GM12878 (cell line): ENCODE measurements at regions not wholly inside any gene's neighbourhood (a gene's known extent, or its start where the extent isn't known, plus 50 kb on each side); places are given as distances from the start of the nearest gene placed in this dataset.

ENCODE experiments used
- ATAC-seq: fragments of 200-7000 bp; cut with Tn5 transposase; 3 replicates; pipeline ENCODE4 v1.9.1; 2020; ENCODE audit warnings: mild to moderate bottlenecking, moderate library complexity
- BruUV-seq: library from RNA; stranded (reverse); fragments of 400-500 nt; replicated peaks from 2 replicates; lab custom pipeline; 2021; lab: Mats Ljungman, UMichigan
- CTCF ChIA-PET: fragments of 300-600 bp; sonication (Branson Sonifier 250); formaldehyde crosslinking; extraction: SDS; loops from one replicate; lab custom pipeline; 2021; ENCODE audit warnings: inconsistent platforms; lab: Yijun Ruan, JAX
- POLR2A ChIA-PET: fragments of 350-600 bp; formaldehyde crosslinking; extraction: SDS; loops from one replicate; lab custom pipeline; 2021; ENCODE audit warnings: inconsistent platforms; lab: Charles Lee
- RAD21 ChIA-PET: fragments of 300-600 bp; sonication (Branson Sonifier 250); formaldehyde crosslinking; loops from one replicate; lab custom pipeline; 2023; ENCODE audit warnings: antibody characterized with exemption; ENCODE audit not compliant: unreplicated experiment; lab: Charles Lee
- SMC1A ChIA-PET: fragments of 300-600 bp; sonication (Branson Sonifier 250); formaldehyde crosslinking; loops from one replicate; lab custom pipeline; 2023; ENCODE audit not compliant: unreplicated experiment, uncharacterized antibody; lab: Charles Lee
- DNase-seq: peaks from one replicate; pipeline ENCODE4 v3.0.0-alpha.2; 2011; ENCODE audit warnings: low read depth, low spot score
- FAIRE-seq: peaks from 3 replicates; lab custom pipeline; 2011; peaks lifted over from hg19 to GRCh38; lab: Jason Lieb, UNC
- H2AFZ ChIP-seq: 2 replicates; pipeline ENCODE4 v1.6.0; 2011; ENCODE audit warnings: low read depth, low read length, control low read depth; ENCODE audit not compliant: control insufficient read depth
- H3K27ac ChIP-seq: 2 replicates; pipeline ENCODE4 v1.5.1; 2011; ENCODE audit warnings: control low read depth; ENCODE audit not compliant: control insufficient read depth, insufficient read depth
- H3K27me3 ChIP-seq, 2 experiments: replicated peaks in 1 of 2; 2 replicates each; pipeline versions ENCODE4 v1.6.0 to v1.6.1; 2011; ENCODE audit warnings: low read length in 1 of 2; ENCODE audit not compliant: control insufficient read depth in 2 of 2, insufficient read depth in 2 of 2
- H3K36me3 ChIP-seq, 2 experiments: 2 replicates each; pipeline ENCODE4 v1.5.1; 2011; ENCODE audit warnings: low read length in 1 of 2; ENCODE audit not compliant: control insufficient read depth in 2 of 2, insufficient read depth in 2 of 2
- H3K4me1 ChIP-seq: 2 replicates; pipeline ENCODE4 v1.6.1; 2011; ENCODE audit warnings: mild to moderate bottlenecking, low read length, moderate library complexity, mixed read lengths; ENCODE audit not compliant: control insufficient read depth, insufficient read depth
- H3K4me2 ChIP-seq: 2 replicates; pipeline ENCODE4 v1.6.0; 2011; ENCODE audit warnings: control low read depth; ENCODE audit not compliant: control insufficient read depth, insufficient read depth
- H3K4me3 ChIP-seq: fragments of 200-600 bp; sonication (generic); 2 replicates; pipeline ENCODE4 v1.5.1; 2016
- H3K79me2 ChIP-seq: 2 replicates; pipeline ENCODE4 v1.6.0; 2011; ENCODE audit warnings: low read length; ENCODE audit not compliant: control insufficient read depth, insufficient read depth
- H3K9ac ChIP-seq: 2 replicates; pipeline ENCODE4 v1.8.0; 2011; ENCODE audit warnings: low read length, control low read depth, mixed read lengths; ENCODE audit not compliant: control insufficient read depth, insufficient read depth
- H3K9me3 ChIP-seq: replicated peaks from 3 replicates; pipeline ENCODE4 v1.5.1; 2011; ENCODE audit warnings: mild to moderate bottlenecking, low read length; ENCODE audit not compliant: control insufficient read depth, insufficient read depth
- H4K20me1 ChIP-seq: 2 replicates; pipeline ENCODE4 v1.6.0; 2011; ENCODE audit not compliant: control insufficient read depth, insufficient read depth
- HDGF ChIP-seq: fragments of 450-650 bp; IDR thresholded peaks from 2 replicates; pipeline ENCODE4 v1.6.1; 2016; ENCODE audit warnings: antibody characterized with exemption
- IKZF1 ChIP-seq: fragments of 450-650 bp; conservative IDR thresholded peaks from 2 replicates; pipeline ENCODE4 v1.6.1; 2017; ENCODE audit warnings: antibody characterized with exemption, mild to moderate bottlenecking
- NR2C1 ChIP-seq: fragments of 450-650 bp; IDR thresholded peaks from 2 replicates; pipeline ENCODE4 v1.6.1; 2017; ENCODE audit warnings: antibody characterized with exemption, mild to moderate bottlenecking, moderate library complexity
- POLR2AphosphoS2 ChIP-seq: IDR thresholded peaks from 2 replicates; pipeline ENCODE4 v1.6.1; 2011; ENCODE audit warnings: low read depth, mild to moderate bottlenecking, low read length, improper control_type of control experiment, moderate library complexity
- RBBP5 ChIP-seq: fragments of 200-600 bp; sonication (generic); conservative IDR thresholded peaks from 2 replicates; pipeline ENCODE4 v1.6.1; 2016
- TCF12 ChIP-seq: IDR thresholded peaks from 2 replicates; pipeline ENCODE4 v1.6.1; 2011; ENCODE audit warnings: low read depth, mild to moderate bottlenecking, low read length
- WRNIP1 ChIP-seq: IDR thresholded peaks from 2 replicates; pipeline ENCODE4 v1.6.1; 2011; ENCODE audit warnings: low read depth, low read length, improper control_type of control experiment, borderline replicate concordance
- ZBTB33 ChIP-seq: fragments of 450-650 bp; IDR thresholded peaks from 2 replicates; pipeline ENCODE4 v1.6.1; 2017; ENCODE audit warnings: mild to moderate bottlenecking
- ZBTB40 ChIP-seq: fragments of 450-650 bp; IDR thresholded peaks from 2 replicates; pipeline ENCODE4 v1.6.1; 2016; ENCODE audit warnings: mild to moderate bottlenecking, moderate library complexity, borderline replicate concordance
- ZNF207 ChIP-seq: fragments of 450-650 bp; IDR thresholded peaks from 2 replicates; pipeline ENCODE4 v1.6.1; 2014; ENCODE audit warnings: antibody characterized with exemption, mild to moderate bottlenecking, borderline replicate concordance
- ZNF217 ChIP-seq: fragments of 450-650 bp; IDR thresholded peaks from 2 replicates; pipeline ENCODE4 v1.6.1; 2017; ENCODE audit warnings: antibody characterized with exemption, mild to moderate bottlenecking
- ZSCAN29 ChIP-seq: fragments of 450-650 bp; IDR thresholded peaks from 2 replicates; pipeline ENCODE4 v1.6.1; 2017; ENCODE audit warnings: mild to moderate bottlenecking, moderate library complexity
- ZZZ3 ChIP-seq: IDR thresholded peaks from 2 replicates; pipeline ENCODE4 v1.6.1; 2011; ENCODE audit warnings: low read depth; ENCODE audit not compliant: control insufficient read depth, insufficient read length
- WGBS: methylation state at CpG from one replicate; pipeline ENCODE4 v1.1.6; 2016; ENCODE audit warnings: low lambda C conversion rate; ENCODE audit not compliant: insufficient replicate concordance, insufficient coverage; ENCODE audit errors: missing lambda C conversion rate; 5-methylcytosine and 5-hydroxymethylcytosine counted together
- in situ Hi-C: fragments of 300-500 bp; cut with MboI; formaldehyde crosslinking; loops from 9 replicates; pipeline ENCODE4 v1.14.3; 2018; ENCODE audit warnings: mixed read lengths
- intact Hi-C: fragments of 100-400 bp; cut with micrococcal nuclease; formaldehyde crosslinking; loops from one replicate; pipeline ENCODE4 v1.14.2; 2022; ENCODE audit not compliant: unreplicated experiment

GRCh38 chr1:214847071-214847810, 235.3 kb upstream of the KCNK2 start:
- Histone ChIP-seq H2AFZ (no peak overlapping the region), H3K4me1 (no peaks in the 10 kb centered on the region), H3K4me2 (no peak overlapping the region), H3K9ac (no peak overlapping the region), H3K27me3 (no peaks in the 10 kb centered on the region), H3K36me3 (no peaks in the 10 kb centered on the region), H3K27ac (no peak overlapping the region), H3K4me3 (no peak overlapping the region), H3K9me3 (no peaks in the 10 kb centered on the region), H3K79me2 (no peaks in the 10 kb centered on the region), H4K20me1 (no peaks in the 10 kb centered on the region)
- ChIA-PET RAD21 (no interaction called here), POLR2A (no interaction called here), SMC1A (interaction anchor here (0.5 kb wide), 1 partner anchor 382 kb away, joined by 3 read pairs; no protein-coding TSS in a partner anchor), CTCF (no interaction called here)
- DNase-seq, result no peak
- BruUV-seq, result no TSS peak
- WGBS, result 42% methylated on average over 7 of the region's 7 CpGs
- TF ChIP-seq HDGF, result no peak
- TF ChIP-seq NR2C1, result no peak
- TF ChIP-seq WRNIP1, result no peak
- no peak for TF ChIP-seq ZNF207
- no peak for TF ChIP-seq RBBP5
- intact Hi-C loops, result no loop called here
- in situ Hi-C loops, result no loop called here
- ATAC-seq, result no peak
- no peak for FAIRE-seq

- Histone ChIP-seq H3K27me3 (no peaks in the 10 kb centered on the region), H2AFZ (no peak overlapping the region), H3K9ac (no peak overlapping the region), H3K9me3 (no peaks in the 10 kb centered on the region), H3K4me2 (no peak overlapping the region), H3K4me1 (no peaks in the 10 kb centered on the region), H4K20me1 (no peaks in the 10 kb centered on the region), H3K36me3 (no peaks in the 10 kb centered on the region), H3K27ac (no peak overlapping the region), H3K4me3 (no peak overlapping the region), H3K79me2 (no peaks in the 10 kb centered on the region)
- ChIA-PET POLR2A (no interaction called here), SMC1A (interaction anchor here (0.5 kb wide), 1 partner anchor 381 kb away, joined by 3 read pairs; no protein-coding TSS in a partner anchor), CTCF (no interaction called here), RAD21 (no interaction called here)
- FAIRE-seq (no peak), DNase-seq (no peak), ATAC-seq (no peak)
- intact Hi-C loops (no loop called here), in situ Hi-C loops (no loop called here)
- no TSS peak for BruUV-seq
- 0% methylated on average over 2 of the region's 2 CpGs for WGBS
- no peak for TF ChIP-seq ZBTB40
- TF ChIP-seq IKZF1, result no peak
- TF ChIP-seq ZBTB33, result no peak
- no peak for TF ChIP-seq ZZZ3
- TF ChIP-seq TCF12, result no peak
- TF ChIP-seq ZSCAN29, result no peak
- no peak for TF ChIP-seq POLR2AphosphoS2
- no peak for TF ChIP-seq ZNF217
These were observed 234.4 kb upstream of the KCNK2 start for GRCh38 chr1:214848101-214848500.
